Subcutaneous abdominal adipose tissue (tissue), 5 donors: ENCODE measurements at regions not wholly inside any gene's neighbourhood (a gene's known extent, or its start where the extent isn't known, plus 50 kb on each side); places are given as distances from the start of the nearest gene placed in this dataset.
"Not testable (repeated sequence)": the region's sequence is repeated elsewhere in the genome, so short reads cannot be mapped to it uniquely, and the experiment has no call there.

Experiments
- H3K27ac ChIP-seq: one replicate; pipeline ENCODE4 v1.7.0; 2013; ENCODE audit warnings: low read depth, mild to moderate bottlenecking, inconsistent platforms, low read length, moderate library complexity
- H3K27me3 ChIP-seq, 5 donors: one replicate each; pipeline ENCODE4 v1.7.0; 2013; ENCODE audit warnings: low read length in 5 of 5, inconsistent platforms in 1 of 5; ENCODE audit not compliant: control insufficient read depth in 5 of 5, insufficient read depth in 4 of 5
- H3K36me3 ChIP-seq, 5 donors: one replicate each; pipeline ENCODE4 v1.7.0; 2013; ENCODE audit warnings: low read length in 5 of 5; ENCODE audit not compliant: control insufficient read depth in 5 of 5, insufficient read depth in 5 of 5
- H3K4me1 ChIP-seq, 5 donors: one replicate each; pipeline ENCODE4 v1.7.0; 2013; ENCODE audit warnings: low read length in 5 of 5, mild to moderate bottlenecking in 3 of 5, moderate library complexity in 1 of 5; ENCODE audit not compliant: control insufficient read depth in 5 of 5, insufficient read depth in 5 of 5
- H3K4me3 ChIP-seq, 5 donors: one replicate each; pipeline ENCODE4 v1.7.0; 2013; ENCODE audit warnings: low read length in 5 of 5, low read depth in 1 of 5
- H3K9ac ChIP-seq, 5 donors: one replicate each; pipeline ENCODE4 v1.7.0; 2013; ENCODE audit warnings: low read length in 5 of 5, mild to moderate bottlenecking in 4 of 5, moderate library complexity in 3 of 5
- H3K9me3 ChIP-seq, 5 donors: one replicate each; pipeline ENCODE4 v1.7.0; 2013; ENCODE audit warnings: low read length in 5 of 5; ENCODE audit not compliant: control insufficient read depth in 5 of 5
- donor health status: healthy.
- donor health status: healthy.
- donor health status: healthy.
- donor health status: healthy.
- donor health status: healthy.

- Histone ChIP-seq H3K27ac (no peak overlapping the region), H3K9ac (no peak overlapping the region), H3K36me3 (no peaks in the 10 kb centered on the region), H3K9me3 (no peaks in the 10 kb centered on the region), H3K27me3 (no peaks in the 10 kb centered on the region), H3K4me1 (no peaks in the 10 kb centered on the region), H3K4me3 (no peak overlapping the region)
These were observed 87.4 kb downstream of the TRIM42 start for GRCh38 chr3:140765246-140765645.

DNA sequence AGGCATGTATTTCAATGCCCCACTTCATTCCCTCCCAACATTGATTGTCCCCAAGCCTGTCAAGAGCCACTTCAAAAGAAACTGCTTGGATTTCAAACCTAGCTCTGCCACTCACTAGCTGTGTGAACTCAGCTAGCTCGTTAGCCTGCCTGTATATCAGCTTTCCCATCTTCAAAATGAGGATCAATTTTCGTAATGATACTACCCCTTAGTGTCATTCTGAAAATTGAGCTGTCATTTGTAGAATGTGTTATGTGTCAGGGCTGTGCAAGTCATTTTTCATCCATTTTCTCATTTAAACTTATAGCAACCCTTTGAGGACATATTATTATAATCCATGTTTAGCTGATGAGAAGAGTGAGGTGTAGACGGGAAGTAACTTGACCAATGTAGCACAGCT is 88.6 kb downstream of the TRIM42 start:
- Histone ChIP-seq H3K36me3 (no peaks in the 10 kb centered on the region), H3K4me3 (no peak overlapping the region), H3K27ac (no peak overlapping the region), H3K9me3 (no peaks in the 10 kb centered on the region), H3K4me1 (no peaks in the 10 kb centered on the region), H3K9ac (no peak overlapping the region), H3K27me3 (no peaks in the 10 kb centered on the region)

DNA sequence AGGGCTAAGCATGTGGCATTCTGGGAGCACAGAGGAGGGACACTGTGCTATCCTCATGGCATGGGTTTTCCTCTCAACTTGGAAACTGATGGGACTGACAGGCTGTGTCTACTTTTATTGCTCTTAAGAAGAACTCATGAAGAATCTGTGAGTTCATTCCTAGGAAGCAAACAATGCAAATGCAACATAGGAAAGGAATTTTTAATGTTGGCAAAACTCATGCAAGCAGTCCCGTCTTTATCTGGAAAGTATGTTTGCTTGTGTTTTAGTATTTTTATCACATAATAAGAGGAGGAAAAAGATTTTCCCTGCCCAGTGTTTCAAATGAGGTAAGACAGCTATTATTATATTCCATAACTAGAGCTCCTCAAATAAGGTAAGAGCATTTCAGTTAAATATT is 89.7 kb downstream of the TRIM42 start:
- Histone ChIP-seq H3K9me3 (no peaks in the 10 kb centered on the region), H3K9ac (no peak overlapping the region)

GRCh38 chr3:140768941-140769340 is 91.1 kb downstream of the TRIM42 start:
- H3K27me3 ChIP-seq = no peaks in the 10 kb centered on the region
- H3K36me3 ChIP-seq = no peaks in the 10 kb centered on the region
- no peak overlapping the region for H3K9ac ChIP-seq
- H3K4me3 ChIP-seq = no peak overlapping the region
- H3K9me3 ChIP-seq = no peaks in the 10 kb centered on the region
- H3K27ac ChIP-seq = no peak overlapping the region
- H3K4me1 ChIP-seq = no peaks in the 10 kb centered on the region

More for the DNA sequence above, 89.7 kb downstream of the TRIM42 start:
- H3K27ac ChIP-seq = no peak overlapping the region
- no peaks in the 10 kb centered on the region for H3K27me3 ChIP-seq
- no peaks in the 10 kb centered on the region for H3K36me3 ChIP-seq
- H3K4me3 ChIP-seq = no peak overlapping the region
- no peaks in the 10 kb centered on the region for H3K4me1 ChIP-seq

DNA sequence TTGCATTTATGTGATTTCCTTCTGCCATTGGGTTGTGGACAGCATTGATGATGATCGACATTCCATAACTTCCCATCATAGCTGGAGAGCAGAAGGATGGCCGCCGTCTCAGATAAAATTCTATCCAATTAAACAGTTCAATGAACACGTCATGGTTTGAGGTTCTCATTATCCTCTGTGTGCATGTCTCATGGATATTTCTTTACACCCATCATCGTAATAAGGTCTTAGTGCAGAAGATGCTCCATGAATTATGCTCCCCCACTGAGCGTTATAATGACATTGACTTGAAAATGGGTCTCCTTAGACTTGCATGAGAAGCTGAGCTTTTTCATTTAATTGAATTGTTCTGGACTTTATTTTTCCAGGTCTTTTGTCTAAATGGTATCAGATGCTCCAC is 92.1 kb downstream of the TRIM42 start:
- Histone ChIP-seq H3K27me3 (no peaks in the 10 kb centered on the region), H3K36me3 (no peaks in the 10 kb centered on the region), H3K27ac (no peak overlapping the region)

GRCh38 chr3:140770977-140771667 is 93.3 kb downstream of the TRIM42 start:
- no peaks in the 10 kb centered on the region for H3K4me1 ChIP-seq

More for the DNA sequence above, 92.1 kb downstream of the TRIM42 start:
- H3K9me3 ChIP-seq = no peaks in the 10 kb centered on the region
- no peaks in the 10 kb centered on the region for H3K4me1 ChIP-seq
- no peak overlapping the region for H3K4me3 ChIP-seq
- H3K9ac ChIP-seq = no peak overlapping the region

GRCh38 chr3:140777631-140778233 is 99.9 kb downstream of the TRIM42 start:
- Histone ChIP-seq H3K27me3 (no peaks in the 10 kb centered on the region), H3K36me3 (no peaks in the 10 kb centered on the region), H3K4me1 (no peaks in the 10 kb centered on the region), H3K9me3 (peaks cover 0 to 4% (median 0%) of the 10 kb centered on the region in 5 donors), H3K9ac (no peak overlapping the region), H3K27ac (no peak overlapping the region), H3K4me3 (no peak overlapping the region)

More at GRCh38 chr3:140770977-140771667, 93.3 kb downstream of the TRIM42 start:
- no peak overlapping the region for H3K9ac ChIP-seq
- no peak overlapping the region for H3K27ac ChIP-seq
- H3K9me3 ChIP-seq = peaks cover 0 to 4% (median 0%) of the 10 kb centered on the region in 5 donors
- H3K27me3 ChIP-seq = no peaks in the 10 kb centered on the region
- H3K4me3 ChIP-seq = no peak overlapping the region
- no peaks in the 10 kb centered on the region for H3K36me3 ChIP-seq

- H3K9me3 ChIP-seq = peaks cover 0 to 14% (median 11%) of the 10 kb centered on the region in 5 donors
These were observed 113.5 kb downstream of the TRIM42 start for GRCh38 chr3:140791368-140791767.

GRCh38 chr3:140794507-140794906 is 116.6 kb downstream of the TRIM42 start:
- H3K9me3 ChIP-seq = peaks cover 0 to 19% (median 14%) of the 10 kb centered on the region in 5 donors
- no peaks in the 10 kb centered on the region for H3K4me1 ChIP-seq
- H3K4me3 ChIP-seq = no peak overlapping the region
- no peak overlapping the region for H3K27ac ChIP-seq
- H3K27me3 ChIP-seq = no peaks in the 10 kb centered on the region
- no peaks in the 10 kb centered on the region for H3K36me3 ChIP-seq
- H3K9ac ChIP-seq = no peak overlapping the region

More at GRCh38 chr3:140791368-140791767, 113.5 kb downstream of the TRIM42 start:
- Histone ChIP-seq H3K9ac (no peak overlapping the region), H3K36me3 (no peaks in the 10 kb centered on the region), H3K4me1 (no peaks in the 10 kb centered on the region), H3K27me3 (no peaks in the 10 kb centered on the region), H3K27ac (no peak overlapping the region), H3K4me3 (no peak overlapping the region)

DNA sequence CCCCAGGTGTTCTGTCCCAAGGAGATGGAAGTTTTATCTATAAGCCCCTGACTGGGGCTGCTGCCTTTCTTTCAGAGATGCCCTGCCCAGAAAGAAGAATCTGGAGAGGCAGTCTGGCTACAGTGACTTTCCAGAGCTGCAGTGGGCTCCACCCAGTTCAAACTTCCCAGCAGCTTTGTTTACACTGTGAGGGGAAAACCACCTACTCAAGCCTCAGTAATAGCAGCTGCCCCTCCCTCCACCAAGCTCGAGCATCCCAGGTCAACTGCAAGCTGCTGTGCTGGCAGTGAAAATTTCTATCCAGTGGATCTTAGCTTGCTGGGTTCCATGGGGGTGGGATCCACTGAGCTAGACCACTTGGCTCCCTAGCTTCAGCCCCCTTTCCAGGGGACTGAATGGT is 125.0 kb downstream of the TRIM42 start:
- H3K36me3 ChIP-seq, H3K9ac ChIP-seq, H3K27ac ChIP-seq: not testable (repeated sequence)

More for the DNA sequence above, 125.0 kb downstream of the TRIM42 start:
- not testable (repeated sequence) for H3K27me3 ChIP-seq, H3K4me1 ChIP-seq, H3K4me3 ChIP-seq
- H3K9me3 ChIP-seq = peaks cover 0 to 25% (median 10%) of the 10 kb centered on the region in 5 donors
